Thyroid gland (tissue), 4 donors: ENCODE measurements at regions not wholly inside any gene's neighbourhood (a gene's known extent, or its start where the extent isn't known, plus 50 kb on each side); places are given as distances from the start of the nearest gene placed in this dataset.

Experiments used
- DNase-seq, 2 donors: peaks; one replicate each; pipeline ENCODE4 v3.0.0-alpha.2; 2019
- H3K27ac ChIP-seq, 3 donors: fragments of 200-600 bp; sonication (generic); 1 replicate in 2 of 3; 2 replicates in 1 of 3; pipeline ENCODE4 v1.5.1; 2016 to 2019; ENCODE audit warnings: mild to moderate bottlenecking in 1 of 3, moderate library complexity in 1 of 3
- H3K27me3 ChIP-seq: fragments of 200-600 bp; sonication (generic); one replicate; pipeline ENCODE4 v1.5.1; 2019
- H3K36me3 ChIP-seq, 2 donors: fragments of 200-600 bp; sonication (generic); one replicate each; pipeline ENCODE4 v1.5.1; 2016 to 2019
- H3K4me1 ChIP-seq, 2 donors: fragments of 200-600 bp; sonication (generic); one replicate each; pipeline ENCODE4 v1.5.1; 2017 to 2019
- H3K4me3 ChIP-seq, 3 donors: fragments of 200-600 bp; sonication (generic); replicated peaks in 1 of 3; 1 replicate in 2 of 3; 2 replicates in 1 of 3; pipeline ENCODE4 v1.5.1; 2016; ENCODE audit warnings: mild to moderate bottlenecking in 1 of 3
- H3K9me3 ChIP-seq: fragments of 200-600 bp; sonication (generic); one replicate; pipeline ENCODE4 v1.5.1; 2017
- POLR2A ChIP-seq, 2 donors: fragments of 450-650 bp; IDR thresholded peaks; one replicate each; pipeline ENCODE4 v1.6.1; 2017; ENCODE audit warnings: antibody characterized with exemption in 2 of 2, mild to moderate bottlenecking in 2 of 2, moderate library complexity in 1 of 2
- WGBS, 2 donors: methylation state at CpG; one replicate each; pipeline ENCODE4 v1.1.5; 2017; 5-methylcytosine and 5-hydroxymethylcytosine counted together
- intact Hi-C: fragments of 100-400 bp; cut with DNase I; formaldehyde crosslinking; loops from one replicate; pipeline ENCODE4 v1.15.1; 2023
- TF ChIP-seq, protein P1 (sequence below), 6 experiments: fragments of 200-600 bp in 3 of 6; fragments of 450-650 bp in 3 of 6; sonication (generic) in 3 of 6; IDR thresholded peaks; one replicate each; pipeline ENCODE4 v1.5.1; 2016 to 2019; ENCODE audit warnings: antibody characterized with exemption in 6 of 6, mild to moderate bottlenecking in 2 of 6, inconsistent platforms in 1 of 6, moderate library complexity in 1 of 6

DNA sequence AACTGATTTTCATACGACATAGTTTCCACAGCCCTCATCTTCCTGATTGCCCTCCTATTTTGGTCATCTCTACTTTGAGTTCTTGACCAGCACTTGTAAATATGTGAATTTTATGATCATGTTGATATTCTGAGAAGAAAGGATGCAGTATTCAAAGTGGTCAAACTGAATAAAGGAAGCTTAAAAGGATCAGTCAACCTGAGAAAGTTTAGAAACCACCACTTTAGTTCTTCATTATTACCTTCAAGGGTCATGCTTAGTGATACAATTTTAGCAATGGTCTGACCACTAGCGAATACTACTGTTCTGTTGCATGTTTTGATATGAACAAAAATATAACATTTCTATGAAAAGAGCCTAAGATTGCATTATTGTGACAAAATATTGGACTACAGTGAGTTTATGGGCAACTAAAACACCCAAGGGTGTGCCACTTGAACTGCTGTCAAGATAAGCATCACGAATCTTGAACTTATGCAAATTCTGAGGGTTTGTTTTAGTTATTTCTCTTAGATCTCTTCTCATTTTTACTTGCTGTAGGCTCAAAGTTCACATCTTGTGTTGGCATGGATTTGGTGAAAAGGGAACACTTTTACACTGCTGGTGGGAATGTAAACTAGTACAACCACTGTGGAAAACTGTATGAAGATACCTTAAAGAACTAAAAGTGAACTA, 247.7 kb downstream of the IPMK start:
- Histone ChIP-seq H3K27me3 (no peaks in the 10 kb centered on the region), H3K9me3 (no peaks in the 10 kb centered on the region), H3K27ac (no peak overlapping the region), H3K4me1 (peaks cover 0 to 5% of the 10 kb centered on the region in 2 donors), H3K36me3 (no peaks in the 10 kb centered on the region), H3K4me3 (no peak overlapping the region)
- no peak for DNase-seq
- 85 to 87% methylated on average over 3 of the region's 3 CpGs for WGBS, 2 donors
- TF ChIP-seq, protein P1, sequence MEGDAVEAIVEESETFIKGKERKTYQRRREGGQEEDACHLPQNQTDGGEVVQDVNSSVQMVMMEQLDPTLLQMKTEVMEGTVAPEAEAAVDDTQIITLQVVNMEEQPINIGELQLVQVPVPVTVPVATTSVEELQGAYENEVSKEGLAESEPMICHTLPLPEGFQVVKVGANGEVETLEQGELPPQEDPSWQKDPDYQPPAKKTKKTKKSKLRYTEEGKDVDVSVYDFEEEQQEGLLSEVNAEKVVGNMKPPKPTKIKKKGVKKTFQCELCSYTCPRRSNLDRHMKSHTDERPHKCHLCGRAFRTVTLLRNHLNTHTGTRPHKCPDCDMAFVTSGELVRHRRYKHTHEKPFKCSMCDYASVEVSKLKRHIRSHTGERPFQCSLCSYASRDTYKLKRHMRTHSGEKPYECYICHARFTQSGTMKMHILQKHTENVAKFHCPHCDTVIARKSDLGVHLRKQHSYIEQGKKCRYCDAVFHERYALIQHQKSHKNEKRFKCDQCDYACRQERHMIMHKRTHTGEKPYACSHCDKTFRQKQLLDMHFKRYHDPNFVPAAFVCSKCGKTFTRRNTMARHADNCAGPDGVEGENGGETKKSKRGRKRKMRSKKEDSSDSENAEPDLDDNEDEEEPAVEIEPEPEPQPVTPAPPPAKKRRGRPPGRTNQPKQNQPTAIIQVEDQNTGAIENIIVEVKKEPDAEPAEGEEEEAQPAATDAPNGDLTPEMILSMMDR (IDR thresholded peaks at IDR 0.05), result no peak
- TF ChIP-seq POLR2A (IDR thresholded peaks at IDR 0.05), result no peak
- intact Hi-C loops, result no loop called here

DNA sequence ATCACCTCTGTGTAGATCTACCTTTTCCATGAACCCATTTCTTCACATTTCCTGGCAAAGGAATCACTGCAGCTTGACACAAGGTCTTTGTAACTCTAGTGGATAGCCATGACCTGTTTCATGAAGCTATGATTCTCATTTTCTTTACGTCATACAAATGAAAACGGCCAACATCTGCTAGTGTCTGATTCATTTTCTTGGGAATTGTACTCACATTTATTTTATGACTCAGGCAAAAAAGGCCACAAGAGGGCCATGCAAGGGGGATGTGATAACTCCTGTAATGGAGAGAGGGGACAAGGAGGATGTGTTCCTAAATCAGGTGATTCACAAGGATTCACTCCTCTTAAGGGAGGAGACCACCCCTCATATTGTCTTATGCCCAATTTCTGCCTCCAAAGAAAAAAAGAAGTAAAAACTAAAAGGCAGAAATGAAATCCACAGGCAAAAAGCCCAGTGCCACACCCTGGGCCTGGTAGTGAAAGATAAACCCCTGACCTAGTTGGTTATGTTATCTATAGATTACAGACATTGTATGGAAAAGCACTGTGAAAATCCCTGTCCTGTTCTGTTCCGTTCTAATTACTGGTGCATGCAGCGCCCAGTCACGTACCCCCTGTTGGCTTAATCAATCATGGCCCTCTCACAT, 249.9 kb downstream of the IPMK start:
- intact Hi-C loops, result no loop called here
- TF ChIP-seq POLR2A (IDR thresholded peaks at IDR 0.05), result no peak
- TF ChIP-seq, protein P1 (IDR thresholded peaks at IDR 0.05), result no peak
- no peaks in the 10 kb centered on the region for H3K36me3 ChIP-seq
- H3K4me3 ChIP-seq, result no peak overlapping the region
- no peaks in the 10 kb centered on the region for H3K9me3 ChIP-seq
- 87 to 94% methylated on average over 5 of the region's 5 CpGs for WGBS, 2 donors
- H3K27me3 ChIP-seq, result no peaks in the 10 kb centered on the region
- DNase-seq, result no peak
- no peaks in the 10 kb centered on the region for H3K4me1 ChIP-seq
- H3K27ac ChIP-seq, result no peak overlapping the region

DNA sequence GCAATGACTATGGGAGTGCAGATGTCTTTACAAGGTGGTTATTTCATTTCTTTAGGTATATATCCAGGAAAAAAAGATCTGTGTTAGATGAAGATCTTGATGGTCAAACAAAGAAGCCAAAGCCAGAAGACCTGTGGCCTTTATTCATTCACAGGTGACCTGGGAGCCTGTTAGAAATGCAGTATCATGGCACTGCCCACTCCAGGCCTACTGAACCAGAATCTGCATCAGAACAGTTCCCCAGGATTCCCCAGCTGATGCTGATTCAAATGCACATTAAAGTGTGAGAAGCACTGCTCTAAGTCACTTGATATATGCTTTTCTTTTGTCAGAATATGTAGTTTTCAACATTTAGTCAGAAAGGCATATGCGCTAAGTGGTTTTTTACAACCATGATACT, 251.1 kb downstream of the IPMK start:
- H3K36me3 ChIP-seq, result no peaks in the 10 kb centered on the region
- no peak overlapping the region for H3K27ac ChIP-seq
- no peak for DNase-seq
- no peaks in the 10 kb centered on the region for H3K27me3 ChIP-seq
- H3K4me1 ChIP-seq, result no peaks in the 10 kb centered on the region
- intact Hi-C loops, result no loop called here
- no peak for TF ChIP-seq POLR2A (IDR thresholded peaks at IDR 0.05)
- TF ChIP-seq, protein P1 (IDR thresholded peaks at IDR 0.05), result no peak
- 100% methylated on average over 1 of the region's 1 CpG for WGBS, 2 donors
- no peaks in the 10 kb centered on the region for H3K9me3 ChIP-seq
- no peak overlapping the region for H3K4me3 ChIP-seq

DNA sequence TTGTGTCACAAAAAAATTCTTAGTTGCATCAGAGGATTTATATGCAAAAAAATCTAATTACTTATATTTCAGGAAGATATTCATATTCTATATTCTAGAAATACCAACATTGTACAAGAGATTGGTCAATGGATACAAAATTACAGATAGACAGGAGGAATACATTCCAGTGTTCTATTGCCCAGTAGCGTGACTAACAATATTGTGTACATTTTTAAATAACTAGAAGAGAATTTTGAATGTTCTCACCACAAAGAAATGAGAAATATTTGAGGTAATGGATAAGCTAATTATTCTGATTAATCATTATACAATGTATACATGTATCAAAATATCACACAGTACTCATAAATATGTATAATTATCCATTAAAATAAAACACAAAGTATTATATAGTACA, 253.3 kb downstream of the IPMK start:
- intact Hi-C loops, result no loop called here
- 95 to 97% methylated on average over 1 of the region's 1 CpG for WGBS, 2 donors
- H3K4me3 ChIP-seq, result no peak overlapping the region
- no peak for TF ChIP-seq POLR2A (IDR thresholded peaks at IDR 0.05)
- TF ChIP-seq, protein P1 (IDR thresholded peaks at IDR 0.05), result no peak
- no peak overlapping the region for H3K27ac ChIP-seq
- H3K4me1 ChIP-seq, result no peaks in the 10 kb centered on the region
- H3K36me3 ChIP-seq, result no peaks in the 10 kb centered on the region
- no peaks in the 10 kb centered on the region for H3K27me3 ChIP-seq
- no peak for DNase-seq
- no peaks in the 10 kb centered on the region for H3K9me3 ChIP-seq

DNA sequence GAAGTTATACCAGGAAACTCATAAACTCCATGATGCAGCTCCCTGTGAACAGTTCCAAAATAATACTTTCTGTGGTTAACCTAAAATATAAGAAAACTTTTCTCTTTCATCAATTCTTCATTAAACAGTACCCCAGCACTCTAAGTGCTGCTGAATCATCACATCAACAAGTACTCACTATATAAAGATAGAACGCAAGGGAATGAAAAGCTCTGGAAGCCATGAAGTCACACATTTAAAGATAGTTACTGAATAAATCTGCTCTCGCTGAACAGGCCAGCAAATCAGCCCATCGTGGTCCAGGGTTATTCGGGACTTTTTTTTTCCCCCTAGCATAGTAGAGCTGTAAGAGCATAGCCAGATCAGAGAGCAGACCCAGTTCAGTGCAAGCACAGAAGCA, 254.3 kb downstream of the IPMK start:
- DNase-seq, result no peak
- intact Hi-C loops, result no loop called here
- H3K27me3 ChIP-seq, result no peaks in the 10 kb centered on the region
- no peaks in the 10 kb centered on the region for H3K9me3 ChIP-seq
- H3K27ac ChIP-seq, result no peak overlapping the region
- TF ChIP-seq, protein P1 (IDR thresholded peaks at IDR 0.05), result no peak
- no peak for TF ChIP-seq POLR2A (IDR thresholded peaks at IDR 0.05)
- 82 to 94% methylated on average over 4 of the region's 4 CpGs for WGBS, 2 donors
- H3K4me1 ChIP-seq, result no peaks in the 10 kb centered on the region
- H3K36me3 ChIP-seq, result no peaks in the 10 kb centered on the region
- no peak overlapping the region for H3K4me3 ChIP-seq
